ENCODE measurements at regions not wholly inside any gene's neighbourhood (a gene's known extent, or its start where the extent isn't known, plus 50 kb on each side); places are given as distances from the start of the nearest gene placed in this dataset.

- TF ChIP-seq EZH2phosphoT487 (IDR thresholded peaks at IDR 0.05; ENCODE audit: insufficient read depth, low read depth) (no peak), EZH2 (IDR thresholded peaks at IDR 0.05; ENCODE audit: insufficient read depth, poor library complexity, severe bottlenecking) (no peak)
Observed at GRCh38 chr12:30026621-30027234, 243.0 kb upstream of the TMTC1 start.
